ENCODE measurements at regions not wholly inside any gene's neighbourhood (a gene's known extent, or its start where the extent isn't known, plus 50 kb on each side); places are given as distances from the start of the nearest gene placed in this dataset.

DNA sequence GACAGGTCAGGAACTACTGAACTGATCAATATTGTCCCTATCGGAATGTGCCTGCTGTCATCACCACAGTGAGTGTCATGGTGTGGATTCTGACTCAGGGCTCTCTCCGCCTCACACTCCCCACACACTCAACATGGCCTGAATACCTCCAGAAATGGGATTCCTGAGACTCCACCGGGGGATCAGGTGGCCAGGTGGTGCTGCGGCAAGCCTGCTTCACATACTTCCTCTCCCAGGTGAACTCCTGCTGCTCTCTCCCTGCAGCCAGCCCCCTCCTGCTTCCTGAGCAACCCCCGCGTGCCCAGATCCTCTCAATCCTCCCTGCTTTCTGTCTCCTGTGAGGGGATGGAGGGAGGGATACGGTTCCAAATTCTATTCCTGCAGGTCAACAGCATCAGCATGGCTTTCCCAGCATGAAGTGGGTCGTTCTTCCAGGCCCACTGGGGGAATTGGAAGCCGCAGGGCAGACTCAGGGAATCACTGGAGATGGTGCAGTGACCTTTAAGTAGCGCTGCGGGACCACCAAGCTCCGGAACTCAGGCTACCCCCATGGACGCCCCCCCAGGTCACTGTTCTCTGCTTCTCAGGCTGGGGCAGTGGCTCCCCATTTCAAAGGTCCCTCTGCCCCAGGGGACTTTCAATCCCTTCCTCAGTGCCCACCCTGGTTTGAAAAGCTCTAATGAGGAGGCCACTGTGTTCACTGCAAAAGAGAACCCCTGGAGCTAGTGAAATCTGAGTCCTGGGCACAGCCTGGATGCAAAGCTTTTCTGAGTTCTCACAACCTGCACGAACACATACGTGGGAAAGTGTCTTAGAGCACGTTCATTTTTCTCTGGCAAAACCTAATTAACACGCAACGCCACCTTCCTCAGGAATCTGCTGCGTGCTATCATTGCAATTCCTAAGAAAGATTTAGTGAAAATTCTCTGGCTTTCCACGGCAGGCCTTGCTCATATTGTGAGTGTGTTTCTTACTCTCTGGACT lies 168.4 kb downstream of the ZFP36L2 start:
- TF ChIP-seq MYC (IDR thresholded peaks at IDR 0.05; ENCODE audit: low read depth, low read length) (no peak), POLR2A (IDR thresholded peaks at IDR 0.05; ENCODE audit: low read depth, low read length) (no peak), FOS (IDR thresholded peaks at IDR 0.05; ENCODE audit: borderline replicate concordance, insufficient read depth, low read length) (no peak), GATA2 (IDR thresholded peaks at IDR 0.05; ENCODE audit: insufficient read depth, insufficient read length, low read depth, low read length) (no peak), JUN (IDR thresholded peaks at IDR 0.05; ENCODE audit: borderline replicate concordance, insufficient read depth, insufficient read length, low read depth) (no peak)
- BruUV-seq (replicated peaks), result no TSS peak
- dilution Hi-C loops (cut with MboI; ENCODE audit: extremely low pct_ligation_motif_present, low sequenced_read_pairs) (no loop called here), intact Hi-C loops (cut with micrococcal nuclease) (no loop called here)
- DNase-seq (ENCODE audit: low read depth, low spot score) (no peak), FAIRE-seq (no peak)
- POLR2A ChIA-PET, result no interaction called here
- Histone ChIP-seq H3K79me2 (ENCODE audit: control insufficient read depth, insufficient read depth, low read length) (no peaks in the 10 kb centered on the region), H3K9me1 (replicated peaks; ENCODE audit: control insufficient read depth, extremely low read depth, insufficient read depth, low read length) (no peaks in the 10 kb centered on the region), H3K9ac (replicated peaks; ENCODE audit: extremely low read depth, insufficient read depth, low read length) (no peak overlapping the region), H2AFZ (ENCODE audit: low read depth, low read length) (no peak overlapping the region), H3K27ac (ENCODE audit: insufficient read depth, low read depth, low read length) (no peak overlapping the region), H3K4me1 (ENCODE audit: control insufficient read depth, extremely low read depth, insufficient read depth, low read length) (peaks cover 5% of the 10 kb centered on the region), H3K9me3 (replicated peaks; ENCODE audit: control insufficient read depth, insufficient read depth, low read length) (no peaks in the 10 kb centered on the region), H4K20me1 (replicated peaks; ENCODE audit: control insufficient read depth, extremely low read depth, insufficient read depth, low read length) (no peaks in the 10 kb centered on the region), H3K4me2 (ENCODE audit: insufficient read depth, low read length) (no peak overlapping the region), H3K4me3 (replicated peaks in 1 of 3; ENCODE audit: insufficient read depth in 1 of 3, low read depth in 1 of 3, low read length in 3 of 3) (no peak overlapping the region), H3K36me3 (ENCODE audit: control insufficient read depth in 2 of 2, extremely low read depth in 1 of 2, insufficient read depth in 2 of 2, low read length in 2 of 2) (no peaks in the 10 kb centered on the region), H3K27me3 (ENCODE audit: control insufficient read depth in 2 of 2, insufficient read depth in 2 of 2, low read length in 2 of 2) (no peaks in the 10 kb centered on the region)
- CTCF ChIA-PET, result interaction anchor here (1.0 kb wide), 1 partner anchor 43 kb away, joined by 3 read pairs; no protein-coding TSS in a partner anchor

DNA sequence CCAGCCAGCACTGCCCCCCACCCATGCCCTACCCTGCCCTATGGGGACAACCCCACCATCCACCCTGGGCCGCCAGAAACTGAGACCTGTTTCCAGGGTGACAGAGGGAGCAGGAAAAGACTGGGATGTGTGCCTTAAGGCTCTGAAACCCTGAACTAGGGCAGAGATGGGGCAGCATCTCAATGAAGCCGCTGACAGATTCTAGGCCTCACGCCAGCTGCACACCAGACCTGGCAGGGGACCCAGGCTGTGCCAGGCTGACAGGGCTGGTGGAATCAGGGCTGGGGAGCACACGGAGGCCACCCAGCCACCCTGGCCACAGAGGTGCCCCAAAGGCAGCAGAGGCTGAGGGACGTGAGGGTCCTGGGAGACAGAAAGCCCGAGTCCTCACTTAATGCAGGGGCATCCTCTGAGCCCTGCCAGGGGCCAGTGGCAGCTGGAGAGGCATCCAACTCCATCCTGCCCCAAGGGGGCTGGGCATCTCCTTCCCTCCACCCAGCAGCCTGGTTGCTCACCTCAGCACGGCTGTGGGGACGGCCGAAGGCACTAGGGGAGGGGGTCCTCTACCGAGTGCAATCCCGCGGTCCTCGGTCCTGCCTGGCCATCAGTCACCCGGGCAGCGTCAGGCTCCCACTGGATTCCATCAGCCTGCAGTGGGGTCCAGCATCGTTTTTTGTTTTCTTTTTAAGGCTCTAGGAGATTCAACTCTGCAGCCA lies 169.2 kb downstream of the ZFP36L2 start:
- CTCF ChIA-PET, result no interaction called here
- no peak overlapping the region for H3K27ac ChIP-seq (ENCODE audit: insufficient read depth, low read depth, low read length)
- H3K4me3 ChIP-seq (replicated peaks in 1 of 3; ENCODE audit: insufficient read depth in 1 of 3, low read depth in 1 of 3, low read length in 3 of 3), result no peak overlapping the region
- H2AFZ ChIP-seq (ENCODE audit: low read depth, low read length), result no peak overlapping the region
- no peaks in the 10 kb centered on the region for H4K20me1 ChIP-seq (replicated peaks; ENCODE audit: control insufficient read depth, extremely low read depth, insufficient read depth, low read length)
- H3K79me2 ChIP-seq (ENCODE audit: control insufficient read depth, insufficient read depth, low read length), result no peaks in the 10 kb centered on the region
- no peak overlapping the region for H3K9ac ChIP-seq (replicated peaks; ENCODE audit: extremely low read depth, insufficient read depth, low read length)
- intact Hi-C loops (cut with micrococcal nuclease) (no loop called here), dilution Hi-C loops (cut with MboI; ENCODE audit: extremely low pct_ligation_motif_present, low sequenced_read_pairs) (no loop called here)
- DNase-seq (ENCODE audit: low read depth, low spot score), result no peak
- H3K36me3 ChIP-seq (ENCODE audit: control insufficient read depth in 2 of 2, extremely low read depth in 1 of 2, insufficient read depth in 2 of 2, low read length in 2 of 2), result no peaks in the 10 kb centered on the region
- H3K9me3 ChIP-seq (replicated peaks; ENCODE audit: control insufficient read depth, insufficient read depth, low read length), result no peaks in the 10 kb centered on the region
- no peaks in the 10 kb centered on the region for H3K27me3 ChIP-seq (ENCODE audit: control insufficient read depth in 2 of 2, insufficient read depth in 2 of 2, low read length in 2 of 2)
- no TSS peak for BruUV-seq (replicated peaks)
- H3K4me1 ChIP-seq (ENCODE audit: control insufficient read depth, extremely low read depth, insufficient read depth, low read length), result peaks cover 8% of the 10 kb centered on the region
- H3K4me2 ChIP-seq (ENCODE audit: insufficient read depth, low read length), result no peak overlapping the region
- H3K9me1 ChIP-seq (replicated peaks; ENCODE audit: control insufficient read depth, extremely low read depth, insufficient read depth, low read length), result no peaks in the 10 kb centered on the region
- TF ChIP-seq EZH2 (IDR thresholded peaks at IDR 0.05; ENCODE audit: borderline replicate concordance, low read depth, low read length, severe bottlenecking) (no peak), GATA2 (IDR thresholded peaks at IDR 0.05; ENCODE audit: insufficient read depth, insufficient read length, low read depth, low read length) (no peak), FOS (IDR thresholded peaks at IDR 0.05; ENCODE audit: borderline replicate concordance, insufficient read depth, low read length) (no peak), POLR2A (IDR thresholded peaks at IDR 0.05; ENCODE audit: low read depth, low read length) (no peak), MYC (IDR thresholded peaks at IDR 0.05; ENCODE audit: low read depth, low read length) (no peak), POLR2AphosphoS5 (IDR thresholded peaks at IDR 0.05; ENCODE audit: insufficient read depth, low read depth, low read length) (no peak), JUN (IDR thresholded peaks at IDR 0.05; ENCODE audit: borderline replicate concordance, insufficient read depth, insufficient read length, low read depth) (no peak)
- TF ChIP-seq, protein P1, sequence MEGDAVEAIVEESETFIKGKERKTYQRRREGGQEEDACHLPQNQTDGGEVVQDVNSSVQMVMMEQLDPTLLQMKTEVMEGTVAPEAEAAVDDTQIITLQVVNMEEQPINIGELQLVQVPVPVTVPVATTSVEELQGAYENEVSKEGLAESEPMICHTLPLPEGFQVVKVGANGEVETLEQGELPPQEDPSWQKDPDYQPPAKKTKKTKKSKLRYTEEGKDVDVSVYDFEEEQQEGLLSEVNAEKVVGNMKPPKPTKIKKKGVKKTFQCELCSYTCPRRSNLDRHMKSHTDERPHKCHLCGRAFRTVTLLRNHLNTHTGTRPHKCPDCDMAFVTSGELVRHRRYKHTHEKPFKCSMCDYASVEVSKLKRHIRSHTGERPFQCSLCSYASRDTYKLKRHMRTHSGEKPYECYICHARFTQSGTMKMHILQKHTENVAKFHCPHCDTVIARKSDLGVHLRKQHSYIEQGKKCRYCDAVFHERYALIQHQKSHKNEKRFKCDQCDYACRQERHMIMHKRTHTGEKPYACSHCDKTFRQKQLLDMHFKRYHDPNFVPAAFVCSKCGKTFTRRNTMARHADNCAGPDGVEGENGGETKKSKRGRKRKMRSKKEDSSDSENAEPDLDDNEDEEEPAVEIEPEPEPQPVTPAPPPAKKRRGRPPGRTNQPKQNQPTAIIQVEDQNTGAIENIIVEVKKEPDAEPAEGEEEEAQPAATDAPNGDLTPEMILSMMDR (IDR thresholded peaks at IDR 0.05; ENCODE audit: extremely low read depth in 1 of 2, insufficient read depth in 1 of 2, low read depth in 1 of 2, low read length in 2 of 2), result no peak
- TF ChIP-seq, protein P2, sequence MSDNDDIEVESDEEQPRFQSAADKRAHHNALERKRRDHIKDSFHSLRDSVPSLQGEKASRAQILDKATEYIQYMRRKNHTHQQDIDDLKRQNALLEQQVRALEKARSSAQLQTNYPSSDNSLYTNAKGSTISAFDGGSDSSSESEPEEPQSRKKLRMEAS (IDR thresholded peaks at IDR 0.05; ENCODE audit: insufficient read depth, insufficient read length), result no peak
- POLR2A ChIA-PET, result no interaction called here
- no peak for FAIRE-seq

All from endothelial cell of umbilical vein (primary cell).